H7 (cell line): ENCODE measurements at regions not wholly inside any gene's neighbourhood (a gene's known extent, or its start where the extent isn't known, plus 50 kb on each side); places are given as distances from the start of the nearest gene placed in this dataset.

Experiments used
- DNase-seq: peaks from one replicate; pipeline ENCODE4 v3.0.0; 2012
- H3K27me3 ChIP-seq: 2 replicates; pipeline ENCODE4 v1.6.0; 2011; ENCODE audit warnings: mild to moderate bottlenecking, low read length; ENCODE audit not compliant: control insufficient read depth, insufficient read depth
- H3K36me3 ChIP-seq: replicated peaks from 2 replicates; pipeline ENCODE4 v1.5.1; 2011; ENCODE audit warnings: low read length; ENCODE audit not compliant: control insufficient read depth, insufficient read depth
- H3K4me3 ChIP-seq: 2 replicates; pipeline ENCODE4 v1.5.1; 2011; ENCODE audit warnings: low read depth, mild to moderate bottlenecking, control low read depth, low read length, moderate library complexity; ENCODE audit not compliant: insufficient read depth

DNA sequence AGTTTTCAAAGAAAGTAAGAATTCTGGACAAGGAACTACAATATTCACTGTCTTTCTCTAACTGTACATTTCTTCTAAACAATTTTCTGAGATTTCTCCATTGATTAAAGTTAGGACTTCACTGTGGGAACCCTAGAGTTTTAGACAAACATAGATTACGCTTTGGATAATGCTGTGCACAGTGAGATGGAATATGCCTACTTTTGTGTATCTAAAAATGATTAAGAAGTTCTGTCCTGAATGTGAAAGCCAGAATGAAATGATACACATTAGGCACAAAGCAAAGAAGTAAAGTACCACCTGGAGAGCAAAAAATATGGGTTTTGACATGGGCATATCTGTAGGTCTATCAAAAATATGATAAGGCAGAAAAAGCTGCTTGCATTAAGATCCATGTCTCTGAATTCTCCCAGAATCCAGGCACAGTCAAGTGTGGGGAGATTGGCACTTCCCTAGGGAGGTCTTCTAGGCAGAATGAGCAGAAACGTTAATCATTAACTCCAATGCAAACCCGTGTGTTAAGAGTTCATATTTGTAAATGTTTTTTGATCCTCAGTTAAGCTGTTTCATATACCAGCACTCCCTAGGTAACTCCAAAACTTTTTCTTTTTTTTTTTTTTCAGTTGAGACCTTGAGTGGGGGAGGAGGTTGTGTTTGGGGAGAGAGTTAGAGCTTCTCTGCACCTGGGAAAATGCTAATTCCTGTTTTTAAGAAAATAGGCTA lies 467.1 kb downstream of the LMO4 start:
- DNase-seq, result no peak
- no peaks in the 10 kb centered on the region for H3K27me3 ChIP-seq
- H3K36me3 ChIP-seq, result no peaks in the 10 kb centered on the region
- no peak overlapping the region for H3K4me3 ChIP-seq

DNA sequence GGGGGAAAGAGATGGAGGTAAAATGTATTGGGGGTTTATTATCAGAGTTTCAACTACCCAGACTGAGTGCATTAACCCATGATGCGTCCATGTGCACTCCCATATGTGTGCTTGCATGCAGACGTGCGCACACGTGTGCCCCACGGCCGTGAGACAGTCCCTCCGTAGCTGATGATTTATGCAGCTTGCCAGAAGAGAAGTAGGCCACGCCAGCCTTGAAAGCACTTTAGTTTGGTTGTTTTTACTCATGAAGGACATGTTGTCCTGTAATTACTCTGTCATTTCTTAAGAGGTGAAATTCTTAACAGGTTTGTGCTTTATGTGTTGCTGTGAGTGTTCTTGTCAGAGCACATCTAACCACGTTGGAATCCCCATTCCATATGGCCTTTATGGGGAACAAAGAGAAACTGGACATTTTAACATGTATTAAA lies 467.8 kb downstream of the LMO4 start:
- no peak for DNase-seq
- Histone ChIP-seq H3K36me3 (no peaks in the 10 kb centered on the region), H3K4me3 (no peak overlapping the region), H3K27me3 (no peaks in the 10 kb centered on the region)

DNA sequence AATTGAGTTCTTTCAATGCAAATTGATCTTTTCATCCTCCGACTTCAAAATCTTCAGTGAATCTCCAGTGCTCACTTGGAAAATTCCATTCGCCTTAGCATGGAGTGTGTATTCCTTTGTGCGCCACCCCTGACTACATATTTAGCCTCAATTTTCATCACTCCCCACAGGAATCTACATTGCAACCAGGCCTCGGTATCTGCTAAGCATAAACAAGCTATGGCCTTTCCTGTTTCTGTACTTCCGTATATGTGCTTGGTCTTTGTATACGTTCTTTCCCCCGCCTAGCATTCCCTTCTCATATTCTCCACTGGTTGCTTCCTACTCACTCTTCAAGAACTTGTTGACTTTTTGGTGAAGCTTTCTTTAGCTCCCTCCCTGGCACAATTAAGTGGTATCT lies 470.8 kb downstream of the LMO4 start:
- no peak for DNase-seq
- Histone ChIP-seq H3K27me3 (no peaks in the 10 kb centered on the region), H3K36me3 (no peaks in the 10 kb centered on the region), H3K4me3 (no peak overlapping the region)

DNA sequence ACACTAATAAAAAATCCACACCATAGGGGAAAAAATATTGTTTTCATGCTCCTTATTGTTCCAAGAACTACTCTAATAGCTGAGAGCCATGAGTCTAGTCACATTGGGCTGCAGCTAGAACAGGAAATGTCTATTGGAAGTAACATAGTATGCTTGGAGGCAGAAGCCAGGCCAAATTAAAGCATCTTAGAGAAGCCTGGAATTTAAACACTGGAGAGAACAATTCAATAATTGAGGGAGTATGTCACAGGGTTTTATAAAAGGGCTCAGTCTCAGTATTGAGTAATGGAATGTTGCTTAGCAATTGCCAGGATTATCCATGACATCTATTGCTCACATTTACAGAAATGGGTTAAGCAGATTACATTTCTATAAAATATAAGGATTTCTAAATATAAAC lies 471.3 kb downstream of the LMO4 start:
- Histone ChIP-seq H3K36me3 (no peaks in the 10 kb centered on the region), H3K27me3 (no peaks in the 10 kb centered on the region), H3K4me3 (no peak overlapping the region)
- DNase-seq, result no peak

DNA sequence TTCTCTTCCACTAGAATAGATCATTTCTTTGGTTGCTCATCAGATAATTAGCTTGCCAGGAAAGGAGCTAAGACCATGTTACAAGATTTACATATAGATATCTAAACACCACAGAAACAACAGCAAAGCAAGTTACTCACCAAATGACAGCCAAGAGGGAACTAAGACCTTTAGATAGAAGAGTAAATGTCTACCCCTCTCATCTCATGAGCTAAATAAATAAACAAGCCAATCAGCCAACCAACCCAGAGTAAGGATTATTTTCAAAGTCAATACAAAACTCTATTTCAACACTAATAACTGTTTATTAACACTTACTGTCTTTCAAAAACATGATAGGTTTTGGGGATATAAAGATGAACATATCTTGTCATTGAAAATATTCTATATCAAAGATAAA lies 474.7 kb downstream of the LMO4 start:
- no peaks in the 10 kb centered on the region for H3K36me3 ChIP-seq

DNA sequence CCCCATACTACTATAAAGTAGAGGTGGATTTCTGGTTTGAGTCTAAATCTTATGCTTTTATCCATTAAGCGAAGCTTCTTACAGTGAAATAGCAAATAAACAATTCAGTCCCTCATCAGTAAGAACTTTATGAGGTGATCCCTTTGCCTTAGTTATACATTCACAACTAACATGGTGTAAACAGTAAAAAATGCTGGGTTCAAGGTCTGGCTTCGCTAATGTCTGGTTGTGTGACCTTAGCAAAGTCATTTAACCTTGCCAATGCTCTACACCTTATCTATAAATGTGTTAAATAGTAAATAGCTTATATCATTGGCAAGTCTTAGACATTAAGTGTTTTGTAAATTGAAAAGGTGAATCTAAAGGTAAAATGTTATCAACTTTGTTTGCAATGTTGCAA lies 475.4 kb downstream of the LMO4 start:
- H3K36me3 ChIP-seq, result no peaks in the 10 kb centered on the region
- no peaks in the 10 kb centered on the region for H3K27me3 ChIP-seq
- no peak overlapping the region for H3K4me3 ChIP-seq
- DNase-seq, result no peak

More for the DNA sequence above, 474.7 kb downstream of the LMO4 start:
- no peak overlapping the region for H3K4me3 ChIP-seq
- DNase-seq, result no peak
- H3K27me3 ChIP-seq, result no peaks in the 10 kb centered on the region

DNA sequence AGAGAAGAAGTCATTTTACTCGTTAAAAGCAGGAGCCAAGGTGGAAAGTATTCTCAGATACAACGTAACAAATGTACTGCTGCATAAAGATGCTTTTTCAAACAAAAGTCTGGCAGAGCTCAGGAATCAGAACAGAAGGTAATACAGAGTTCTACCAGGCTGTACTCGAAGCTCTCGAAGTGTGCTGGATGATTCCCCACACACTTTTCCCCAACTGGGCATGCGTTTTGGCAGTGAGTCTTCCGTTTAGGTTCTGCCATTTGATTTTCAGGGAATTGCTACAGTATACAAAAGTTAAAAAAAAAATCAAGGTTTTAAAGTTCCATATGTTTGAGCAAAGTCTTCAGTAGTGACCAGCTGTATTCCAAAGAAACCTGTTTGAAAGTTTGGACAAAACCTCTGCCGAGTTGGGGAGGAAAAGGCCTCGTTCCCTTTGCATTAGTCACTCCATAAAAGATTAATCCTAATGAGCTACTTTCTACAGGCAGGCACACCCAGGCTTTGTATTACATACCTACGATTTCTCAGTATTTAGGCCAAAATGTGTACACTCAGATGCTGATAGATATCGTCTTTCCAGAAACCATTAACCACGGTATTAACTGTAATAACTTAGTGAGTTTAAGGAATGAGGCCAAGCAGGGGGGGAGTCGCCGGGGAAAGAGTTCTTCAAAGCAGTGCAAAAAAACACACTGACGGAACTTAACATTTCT lies 477.1 kb downstream of the LMO4 start:
- H3K27me3 ChIP-seq, result no peaks in the 10 kb centered on the region
- H3K4me3 ChIP-seq, result no peak overlapping the region
- DNase-seq, result no peak
- no peaks in the 10 kb centered on the region for H3K36me3 ChIP-seq

DNA sequence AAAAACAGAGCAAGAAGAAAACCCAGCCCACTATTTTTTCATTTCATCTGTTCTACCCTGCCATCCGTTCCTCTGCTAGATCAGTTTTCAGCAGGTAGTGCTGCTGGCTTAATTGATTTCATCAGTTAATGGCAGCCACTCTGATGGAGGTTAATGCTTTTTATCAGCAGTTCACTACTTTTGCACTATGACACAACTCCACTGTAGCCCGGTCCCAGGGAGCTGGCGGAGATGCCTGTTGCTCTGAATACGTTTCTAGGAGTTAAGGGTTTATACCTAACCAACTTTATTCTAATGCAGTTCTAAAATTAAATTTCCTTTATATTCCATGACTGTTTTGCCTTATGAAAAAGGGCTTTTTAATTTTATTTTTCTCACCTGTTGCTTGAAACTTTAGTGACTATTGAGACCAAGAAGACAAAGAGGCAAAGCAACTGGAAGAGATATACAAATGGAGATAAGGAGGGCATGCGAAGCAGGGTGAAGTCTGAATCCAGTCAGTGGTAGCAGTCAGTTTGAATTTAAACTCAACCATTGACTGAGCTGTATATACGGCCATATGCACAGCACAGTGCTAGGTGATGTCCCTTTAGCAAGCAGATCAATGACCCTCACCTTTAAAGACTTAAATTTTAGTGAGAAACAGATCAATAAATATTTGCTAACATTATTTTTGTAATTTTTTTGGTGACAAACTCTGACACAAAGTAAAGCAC lies 477.9 kb downstream of the LMO4 start:
- no peak overlapping the region for H3K4me3 ChIP-seq
- no peak for DNase-seq

DNA sequence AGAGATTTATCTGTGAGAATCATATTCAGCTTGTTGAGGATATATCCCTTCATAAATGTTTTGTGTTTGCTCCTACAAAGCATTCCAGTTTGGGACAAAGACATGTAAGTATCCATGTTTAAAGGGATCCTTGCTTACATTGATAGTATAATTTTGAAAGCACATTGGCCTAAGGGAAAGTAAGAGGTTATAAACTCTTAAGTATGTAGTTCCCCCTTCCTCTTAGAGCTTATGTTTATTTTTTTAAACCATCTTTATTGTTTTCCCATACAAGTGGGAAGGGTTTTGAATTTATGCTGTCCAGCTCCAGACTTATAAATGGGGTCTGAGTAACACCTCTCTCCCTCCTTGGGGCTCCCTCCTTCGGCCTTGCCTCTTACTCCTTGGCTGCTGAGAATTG lies 481.5 kb downstream of the LMO4 start:
- DNase-seq, result no peak
- no peaks in the 10 kb centered on the region for H3K27me3 ChIP-seq
- no peaks in the 10 kb centered on the region for H3K36me3 ChIP-seq
- H3K4me3 ChIP-seq, result no peak overlapping the region

More for the DNA sequence above, 477.9 kb downstream of the LMO4 start:
- Histone ChIP-seq H3K36me3 (no peaks in the 10 kb centered on the region), H3K27me3 (no peaks in the 10 kb centered on the region)

DNA sequence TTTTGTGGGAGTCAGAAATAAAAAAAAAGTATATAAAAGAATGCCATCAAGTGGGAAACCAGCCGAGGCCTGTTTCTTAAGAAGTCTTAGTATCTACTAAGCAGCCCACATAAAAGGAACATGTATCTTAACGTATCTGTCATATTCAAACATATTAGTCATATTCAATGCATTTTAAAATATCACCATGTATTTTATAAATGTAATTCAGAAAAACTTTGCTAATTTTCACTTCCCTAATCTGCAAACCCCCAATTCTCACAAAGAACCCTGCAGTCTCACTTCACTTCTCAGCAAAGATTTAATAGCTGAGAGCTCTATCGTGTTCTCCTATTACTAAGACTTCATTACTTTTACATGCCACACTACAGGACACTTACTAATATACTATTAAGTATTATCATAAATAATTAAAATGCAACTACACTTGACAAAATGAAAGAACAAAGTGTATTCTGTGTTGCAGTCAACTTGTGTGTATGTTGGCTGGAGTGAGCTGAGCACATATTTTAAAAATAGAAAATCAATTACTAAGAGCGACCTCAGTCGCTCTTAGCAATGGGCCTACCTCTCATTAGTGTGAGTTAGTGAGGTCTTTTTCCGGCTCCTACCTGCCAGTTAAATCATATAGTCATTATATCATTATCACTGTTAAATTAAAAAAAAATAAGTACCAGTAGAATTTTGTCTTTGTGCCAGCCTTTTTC lies 484.3 kb downstream of the LMO4 start:
- Histone ChIP-seq H3K4me3 (no peak overlapping the region), H3K27me3 (no peaks in the 10 kb centered on the region), H3K36me3 (no peaks in the 10 kb centered on the region)
- no peak for DNase-seq

DNA sequence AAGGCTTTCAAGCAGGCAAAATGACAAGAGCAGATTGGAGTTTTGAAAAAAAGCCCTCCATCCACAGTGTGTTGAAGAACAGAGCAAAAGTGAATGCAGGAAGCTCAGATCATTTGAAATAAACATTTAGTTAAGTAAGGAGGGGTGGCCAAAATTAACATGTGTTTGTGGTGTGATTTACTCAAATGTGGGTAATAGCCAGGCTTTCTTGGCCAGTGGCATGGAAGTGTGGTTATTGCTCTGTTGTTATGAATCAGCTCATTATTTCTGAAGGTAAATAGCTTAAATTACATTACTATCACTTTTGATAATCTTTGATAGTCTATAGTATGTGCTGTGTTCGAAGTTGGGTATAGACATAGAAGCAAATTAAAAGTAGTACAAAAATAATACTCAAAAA lies 485.9 kb downstream of the LMO4 start:
- no peaks in the 10 kb centered on the region for H3K27me3 ChIP-seq
- H3K4me3 ChIP-seq, result no peak overlapping the region
- no peak for DNase-seq
- no peaks in the 10 kb centered on the region for H3K36me3 ChIP-seq

DNA sequence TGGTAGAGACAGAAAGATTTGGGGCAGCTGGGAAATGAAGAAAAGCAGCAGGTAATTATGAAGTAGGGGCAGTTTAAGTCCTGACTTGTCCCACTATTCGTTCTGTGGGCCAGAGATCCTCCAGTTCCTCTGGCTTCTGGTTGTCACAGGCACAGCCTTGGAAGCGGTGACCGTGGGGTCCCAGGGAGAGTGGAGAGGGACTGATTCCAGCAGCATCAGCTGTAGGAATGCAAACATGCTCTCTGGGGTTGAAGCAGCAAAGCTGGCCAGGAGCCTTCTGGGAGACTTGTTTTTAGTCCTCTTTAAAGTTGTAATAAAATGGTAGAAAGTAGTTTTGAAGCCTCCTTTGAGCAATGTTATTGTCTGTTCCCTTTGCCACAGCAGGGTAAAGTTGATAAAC lies 488.0 kb downstream of the LMO4 start:
- H3K36me3 ChIP-seq, result no peaks in the 10 kb centered on the region
- no peak overlapping the region for H3K4me3 ChIP-seq
- no peak for DNase-seq
- no peaks in the 10 kb centered on the region for H3K27me3 ChIP-seq

DNA sequence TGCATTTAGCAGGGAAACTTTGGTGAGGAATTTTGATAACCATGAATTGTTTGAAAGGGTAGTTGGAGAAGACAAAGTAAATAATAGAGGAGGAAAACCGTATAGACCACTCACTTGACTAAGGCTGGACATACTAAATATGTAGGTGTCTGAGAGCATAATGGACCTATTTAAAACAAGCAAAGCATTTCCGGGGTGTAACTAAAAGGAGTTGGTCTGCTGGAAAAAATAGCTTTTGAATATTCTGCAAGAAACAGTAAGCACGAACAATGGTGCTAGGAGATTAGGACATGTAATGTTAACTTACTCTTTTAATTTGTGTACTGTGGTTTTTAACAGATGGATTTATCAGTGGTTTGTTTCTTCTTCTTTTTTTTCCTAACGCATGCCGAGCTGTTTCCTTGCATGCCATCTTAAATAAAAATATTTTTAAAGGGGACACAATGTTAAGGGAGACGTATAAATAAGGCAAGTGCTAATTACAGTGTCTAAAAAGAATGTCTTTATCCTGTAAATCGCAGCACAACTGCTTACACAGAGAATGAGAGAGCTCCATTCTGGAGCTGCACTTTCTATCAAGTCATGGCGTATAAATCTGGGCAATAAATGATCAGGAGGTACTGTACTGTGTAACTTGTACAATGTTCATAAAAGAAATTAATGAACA lies 492.1 kb downstream of the LMO4 start:
- Histone ChIP-seq H3K4me3 (no peak overlapping the region), H3K27me3 (no peaks in the 10 kb centered on the region), H3K36me3 (no peaks in the 10 kb centered on the region)
- DNase-seq, result no peak

DNA sequence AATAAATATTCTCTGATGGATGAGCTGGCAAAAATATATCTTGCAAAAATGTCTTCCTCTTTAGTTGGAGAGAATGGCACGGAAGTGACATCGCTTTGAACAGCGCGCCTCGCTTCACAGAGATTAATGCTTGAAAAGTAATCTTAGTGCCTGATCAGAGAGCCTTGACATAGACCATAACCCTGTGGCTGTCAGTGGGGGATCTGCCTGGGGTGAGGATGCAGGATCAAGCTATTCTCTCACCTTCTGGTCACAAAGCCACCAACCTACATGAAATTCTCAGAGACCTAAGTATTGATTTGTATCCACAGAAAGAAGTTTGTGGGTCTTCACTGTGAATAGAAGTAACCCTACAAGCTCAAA lies 492.6 kb downstream of the LMO4 start:
- Histone ChIP-seq H3K27me3 (no peaks in the 10 kb centered on the region), H3K36me3 (no peaks in the 10 kb centered on the region)
- no peak for DNase-seq

More for the DNA sequence above, 492.6 kb downstream of the LMO4 start:
- no peak overlapping the region for H3K4me3 ChIP-seq
